Glutamatergic neuron (in vitro differentiated cells): ENCODE measurements at regions not wholly inside any gene's neighbourhood (a gene's known extent, or its start where the extent isn't known, plus 50 kb on each side); places are given as distances from the start of the nearest gene placed in this dataset.

Experiments used
- DNase-seq: peaks from one replicate; pipeline ENCODE4 v3.0.0; 2022
- H3K27ac Mint-ChIP-seq: one replicate; pipeline ENCODE4 v1.8.0; 2020; ENCODE audit warnings: mild to moderate bottlenecking, mixed read lengths, inconsistent platforms; ENCODE audit not compliant: unreplicated experiment
- H3K27me3 Mint-ChIP-seq: one replicate; pipeline ENCODE4 v1.8.0; 2020; ENCODE audit warnings: mild to moderate bottlenecking, moderate library complexity, mixed read lengths, inconsistent platforms; ENCODE audit not compliant: unreplicated experiment
- H3K36me3 Mint-ChIP-seq: one replicate; pipeline ENCODE4 v1.8.0; 2020; ENCODE audit warnings: mild to moderate bottlenecking, mixed read lengths, inconsistent platforms; ENCODE audit not compliant: unreplicated experiment
- H3K4me1 Mint-ChIP-seq: one replicate; pipeline ENCODE4 v1.8.0; 2020; ENCODE audit warnings: mild to moderate bottlenecking, low read depth, mixed read lengths, inconsistent platforms; ENCODE audit not compliant: unreplicated experiment
- H3K4me3 Mint-ChIP-seq: one replicate; pipeline ENCODE4 v1.8.0; 2020; ENCODE audit warnings: mild to moderate bottlenecking, mixed read lengths, inconsistent platforms; ENCODE audit not compliant: unreplicated experiment
- H3K9me3 Mint-ChIP-seq: one replicate; pipeline ENCODE4 v1.8.0; 2020; ENCODE audit warnings: mild to moderate bottlenecking, moderate library complexity, mixed read lengths, inconsistent platforms; ENCODE audit not compliant: unreplicated experiment
- CTCF ChIP-seq: fragments of 200-600 bp; sonication (generic); IDR thresholded peaks from one replicate; pipeline ENCODE4 v1.5.0; 2021; ENCODE audit not compliant: partially characterized antibody, unreplicated experiment

- no peaks in the 10 kb centered on the region for H3K36me3 Mint-ChIP-seq
- no peak overlapping the region for H3K4me3 Mint-ChIP-seq
- H3K27ac Mint-ChIP-seq, result no peak overlapping the region
- H3K4me1 Mint-ChIP-seq, result no peaks in the 10 kb centered on the region
- H3K27me3 Mint-ChIP-seq, result no peaks in the 10 kb centered on the region
- H3K9me3 Mint-ChIP-seq, result peaks cover 2% of the 10 kb centered on the region
- no peak for DNase-seq
- TF ChIP-seq CTCF, result no peak
Measured at GRCh38 chr4:30362436-30362835, 357.7 kb upstream of the PCDH7 start.

- DNase-seq, result no peak
- Mint-ChIP-seq H3K27me3 (peaks cover 2% of the 10 kb centered on the region), H3K4me1 (no peaks in the 10 kb centered on the region), H3K9me3 (no peaks in the 10 kb centered on the region), H3K36me3 (no peaks in the 10 kb centered on the region), H3K27ac (no peak overlapping the region), H3K4me3 (no peak overlapping the region)
- no peak for TF ChIP-seq CTCF
Measured at GRCh38 chr4:30370105-30370504, 350.1 kb upstream of the PCDH7 start.

GRCh38 chr4:30380404-30380998 lies 339.7 kb upstream of the PCDH7 start:
- Mint-ChIP-seq H3K27me3 (no peaks in the 10 kb centered on the region), H3K36me3 (no peaks in the 10 kb centered on the region), H3K27ac (no peak overlapping the region), H3K4me1 (no peaks in the 10 kb centered on the region), H3K9me3 (no peaks in the 10 kb centered on the region), H3K4me3 (no peak overlapping the region)
- peak; percentile 93 for TF ChIP-seq CTCF
- DNase-seq, result peak; percentile 70

- Mint-ChIP-seq H3K4me3 (no peak overlapping the region), H3K4me1 (no peaks in the 10 kb centered on the region), H3K9me3 (no peaks in the 10 kb centered on the region), H3K27me3 (no peaks in the 10 kb centered on the region), H3K27ac (no peak overlapping the region), H3K36me3 (no peaks in the 10 kb centered on the region)
- DNase-seq, result no peak
- TF ChIP-seq CTCF, result no peak
Measured at GRCh38 chr4:30385650-30386049, 334.5 kb upstream of the PCDH7 start.

- Mint-ChIP-seq H3K4me3 (no peak overlapping the region), H3K27me3 (no peaks in the 10 kb centered on the region), H3K9me3 (no peaks in the 10 kb centered on the region), H3K27ac (no peak overlapping the region), H3K36me3 (no peaks in the 10 kb centered on the region), H3K4me1 (no peaks in the 10 kb centered on the region)
- no peak for TF ChIP-seq CTCF
- no peak for DNase-seq
Measured at GRCh38 chr4:30386266-30386895, 333.8 kb upstream of the PCDH7 start.
